ENCODE measurements at regions not wholly inside any gene's neighbourhood (a gene's known extent, or its start where the extent isn't known, plus 50 kb on each side); places are given as distances from the start of the nearest gene placed in this dataset.

DNA sequence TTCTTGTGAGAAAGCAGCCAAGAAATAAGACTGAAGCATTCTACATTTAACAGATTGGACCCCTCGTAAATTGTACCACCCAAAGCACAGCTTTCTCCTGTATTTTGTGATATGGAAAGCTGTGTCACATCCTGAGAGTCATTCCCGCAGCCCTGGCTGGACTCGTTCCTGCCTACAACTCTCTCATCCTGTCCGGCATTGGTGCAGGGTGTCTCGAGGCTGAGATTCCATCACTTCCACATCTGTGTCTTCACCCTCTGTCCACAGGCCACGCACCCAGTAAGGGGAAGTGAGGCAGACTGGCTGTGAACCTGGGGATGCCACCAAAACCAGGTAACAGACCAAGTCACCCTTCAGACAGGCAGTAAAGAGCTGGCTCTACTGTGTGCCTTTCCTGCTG is 146.2 kb upstream of the KLF6 start:
- Mint-ChIP-seq H3K27me3 (ENCODE audit: low read depth) (no peaks in the 10 kb centered on the region), H3K9me3 (no peaks in the 10 kb centered on the region), H3K4me3 (no peak overlapping the region), H3K4me1 (0 out of 2 replicates have a peak, but pooled peaks cover 5% of the 10 kb centered on the region), H3K36me3 (no peaks in the 10 kb centered on the region), H3K27ac (no peak overlapping the region)
- ChIA-PET CTCF (no interaction called here), POLR2A (no interaction called here)
- ATAC-seq (no peak), DNase-seq (ENCODE audit: low spot score) (no peak)
- TF ChIP-seq, protein P1, sequence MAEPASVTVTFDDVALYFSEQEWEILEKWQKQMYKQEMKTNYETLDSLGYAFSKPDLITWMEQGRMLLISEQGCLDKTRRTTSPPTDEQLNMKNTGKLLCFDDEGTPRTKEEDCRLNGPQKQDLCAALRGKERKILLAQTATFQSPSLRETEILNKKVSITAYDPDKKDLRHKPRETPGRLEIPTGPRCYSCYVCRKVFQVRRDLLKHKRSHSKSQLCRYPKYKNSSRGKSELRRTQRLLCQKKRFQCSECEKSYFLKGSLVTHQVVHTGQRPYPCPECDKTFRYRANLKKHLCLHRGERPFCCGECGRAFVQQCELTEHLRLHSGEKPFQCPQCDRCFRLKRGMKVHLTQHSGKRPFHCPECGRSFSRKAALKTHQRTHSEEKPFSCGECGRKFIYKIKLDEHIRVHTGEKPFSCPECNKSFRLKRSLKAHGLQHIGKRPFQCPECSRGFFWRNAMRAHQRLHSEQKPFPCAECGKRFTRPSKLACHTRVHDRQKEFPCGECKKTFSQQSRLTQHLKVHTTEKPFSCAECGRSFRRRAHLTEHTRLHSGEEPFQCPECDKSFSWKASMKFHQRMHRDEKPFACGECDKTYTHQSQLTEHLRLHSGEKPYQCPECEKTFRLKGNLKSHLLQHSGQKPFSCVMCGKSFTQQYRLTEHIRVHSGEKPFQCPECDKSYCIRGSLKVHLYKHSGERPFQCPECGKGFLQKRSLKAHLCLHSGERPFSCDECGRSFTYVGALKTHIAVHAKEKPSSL (CRISPR knock-in tag; conservative IDR thresholded peaks at IDR 0.05) = no peak
- TF ChIP-seq, protein P2, sequence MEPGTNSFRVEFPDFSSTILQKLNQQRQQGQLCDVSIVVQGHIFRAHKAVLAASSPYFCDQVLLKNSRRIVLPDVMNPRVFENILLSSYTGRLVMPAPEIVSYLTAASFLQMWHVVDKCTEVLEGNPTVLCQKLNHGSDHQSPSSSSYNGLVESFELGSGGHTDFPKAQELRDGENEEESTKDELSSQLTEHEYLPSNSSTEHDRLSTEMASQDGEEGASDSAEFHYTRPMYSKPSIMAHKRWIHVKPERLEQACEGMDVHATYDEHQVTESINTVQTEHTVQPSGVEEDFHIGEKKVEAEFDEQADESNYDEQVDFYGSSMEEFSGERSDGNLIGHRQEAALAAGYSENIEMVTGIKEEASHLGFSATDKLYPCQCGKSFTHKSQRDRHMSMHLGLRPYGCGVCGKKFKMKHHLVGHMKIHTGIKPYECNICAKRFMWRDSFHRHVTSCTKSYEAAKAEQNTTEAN (CRISPR knock-in tag; IDR thresholded peaks at IDR 0.05) = no peak
- TF ChIP-seq, protein P3, sequence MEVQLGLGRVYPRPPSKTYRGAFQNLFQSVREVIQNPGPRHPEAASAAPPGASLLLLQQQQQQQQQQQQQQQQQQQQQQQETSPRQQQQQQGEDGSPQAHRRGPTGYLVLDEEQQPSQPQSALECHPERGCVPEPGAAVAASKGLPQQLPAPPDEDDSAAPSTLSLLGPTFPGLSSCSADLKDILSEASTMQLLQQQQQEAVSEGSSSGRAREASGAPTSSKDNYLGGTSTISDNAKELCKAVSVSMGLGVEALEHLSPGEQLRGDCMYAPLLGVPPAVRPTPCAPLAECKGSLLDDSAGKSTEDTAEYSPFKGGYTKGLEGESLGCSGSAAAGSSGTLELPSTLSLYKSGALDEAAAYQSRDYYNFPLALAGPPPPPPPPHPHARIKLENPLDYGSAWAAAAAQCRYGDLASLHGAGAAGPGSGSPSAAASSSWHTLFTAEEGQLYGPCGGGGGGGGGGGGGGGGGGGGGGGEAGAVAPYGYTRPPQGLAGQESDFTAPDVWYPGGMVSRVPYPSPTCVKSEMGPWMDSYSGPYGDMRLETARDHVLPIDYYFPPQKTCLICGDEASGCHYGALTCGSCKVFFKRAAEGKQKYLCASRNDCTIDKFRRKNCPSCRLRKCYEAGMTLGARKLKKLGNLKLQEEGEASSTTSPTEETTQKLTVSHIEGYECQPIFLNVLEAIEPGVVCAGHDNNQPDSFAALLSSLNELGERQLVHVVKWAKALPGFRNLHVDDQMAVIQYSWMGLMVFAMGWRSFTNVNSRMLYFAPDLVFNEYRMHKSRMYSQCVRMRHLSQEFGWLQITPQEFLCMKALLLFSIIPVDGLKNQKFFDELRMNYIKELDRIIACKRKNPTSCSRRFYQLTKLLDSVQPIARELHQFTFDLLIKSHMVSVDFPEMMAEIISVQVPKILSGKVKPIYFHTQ (CRISPR knock-in tag; IDR thresholded peaks at IDR 0.05) = no peak
- TF ChIP-seq ZNF232 (CRISPR knock-in tag; IDR thresholded peaks at IDR 0.05) (no peak), FOXJ3 (CRISPR knock-in tag; IDR thresholded peaks at IDR 0.05; ENCODE audit: borderline replicate concordance) (no peak), ZNF396 (CRISPR knock-in tag; IDR thresholded peaks at IDR 0.05; ENCODE audit: borderline replicate concordance) (no peak), ZNF219 (CRISPR knock-in tag; IDR thresholded peaks at IDR 0.05; ENCODE audit: borderline replicate concordance) (no peak), GRHL2 (CRISPR knock-in tag; IDR thresholded peaks at IDR 0.05; ENCODE audit: insufficient replicate concordance, severe bottlenecking) (no peak)
- TF ChIP-seq, protein P4, sequence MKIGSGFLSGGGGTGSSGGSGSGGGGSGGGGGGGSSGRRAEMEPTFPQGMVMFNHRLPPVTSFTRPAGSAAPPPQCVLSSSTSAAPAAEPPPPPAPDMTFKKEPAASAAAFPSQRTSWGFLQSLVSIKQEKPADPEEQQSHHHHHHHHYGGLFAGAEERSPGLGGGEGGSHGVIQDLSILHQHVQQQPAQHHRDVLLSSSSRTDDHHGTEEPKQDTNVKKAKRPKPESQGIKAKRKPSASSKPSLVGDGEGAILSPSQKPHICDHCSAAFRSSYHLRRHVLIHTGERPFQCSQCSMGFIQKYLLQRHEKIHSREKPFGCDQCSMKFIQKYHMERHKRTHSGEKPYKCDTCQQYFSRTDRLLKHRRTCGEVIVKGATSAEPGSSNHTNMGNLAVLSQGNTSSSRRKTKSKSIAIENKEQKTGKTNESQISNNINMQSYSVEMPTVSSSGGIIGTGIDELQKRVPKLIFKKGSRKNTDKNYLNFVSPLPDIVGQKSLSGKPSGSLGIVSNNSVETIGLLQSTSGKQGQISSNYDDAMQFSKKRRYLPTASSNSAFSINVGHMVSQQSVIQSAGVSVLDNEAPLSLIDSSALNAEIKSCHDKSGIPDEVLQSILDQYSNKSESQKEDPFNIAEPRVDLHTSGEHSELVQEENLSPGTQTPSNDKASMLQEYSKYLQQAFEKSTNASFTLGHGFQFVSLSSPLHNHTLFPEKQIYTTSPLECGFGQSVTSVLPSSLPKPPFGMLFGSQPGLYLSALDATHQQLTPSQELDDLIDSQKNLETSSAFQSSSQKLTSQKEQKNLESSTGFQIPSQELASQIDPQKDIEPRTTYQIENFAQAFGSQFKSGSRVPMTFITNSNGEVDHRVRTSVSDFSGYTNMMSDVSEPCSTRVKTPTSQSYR (CRISPR knock-in tag; IDR thresholded peaks at IDR 0.05) = no peak
- TF ChIP-seq, protein P5, sequence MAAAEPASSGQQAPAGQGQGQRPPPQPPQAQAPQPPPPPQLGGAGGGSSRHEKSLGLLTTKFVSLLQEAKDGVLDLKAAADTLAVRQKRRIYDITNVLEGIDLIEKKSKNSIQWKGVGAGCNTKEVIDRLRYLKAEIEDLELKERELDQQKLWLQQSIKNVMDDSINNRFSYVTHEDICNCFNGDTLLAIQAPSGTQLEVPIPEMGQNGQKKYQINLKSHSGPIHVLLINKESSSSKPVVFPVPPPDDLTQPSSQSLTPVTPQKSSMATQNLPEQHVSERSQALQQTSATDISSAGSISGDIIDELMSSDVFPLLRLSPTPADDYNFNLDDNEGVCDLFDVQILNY (CRISPR knock-in tag; IDR thresholded peaks at IDR 0.05) = no peak

DNA sequence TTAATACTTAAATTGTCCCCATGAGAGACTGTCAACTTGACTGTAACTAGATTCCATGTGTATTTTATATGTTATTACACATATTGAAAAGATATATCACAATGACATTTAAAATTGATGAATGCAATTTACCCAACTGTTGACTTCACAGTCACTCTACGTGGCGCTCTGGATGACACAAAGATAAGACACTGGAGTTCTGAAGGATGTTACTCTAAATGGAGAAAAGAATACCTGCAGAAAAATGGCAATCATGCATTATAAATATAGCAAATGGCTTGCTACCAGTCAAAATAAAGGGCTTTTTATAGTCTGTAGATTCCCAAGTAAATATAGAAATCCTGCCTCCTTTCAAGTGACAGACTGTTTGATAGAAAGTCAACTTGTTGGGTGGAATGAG is 143.6 kb upstream of the KLF6 start:
- CTCF ChIA-PET = no interaction called here
- Mint-ChIP-seq H3K9me3 (no peaks in the 10 kb centered on the region), H3K27ac (no peak overlapping the region), H3K36me3 (no peaks in the 10 kb centered on the region), H3K27me3 (ENCODE audit: low read depth) (no peaks in the 10 kb centered on the region), H3K4me3 (no peak overlapping the region), H3K4me1 (no peaks in the 10 kb centered on the region)
- TF ChIP-seq NR2C2 (CRISPR knock-in tag; IDR thresholded peaks at IDR 0.05) (no peak), JUN (CRISPR knock-in tag; IDR thresholded peaks at IDR 0.05) (no peak), ZNF121 (CRISPR knock-in tag; IDR thresholded peaks at IDR 0.05) (no peak), NR1H2 (CRISPR knock-in tag; IDR thresholded peaks at IDR 0.05) (no peak), ZNF416 (CRISPR knock-in tag; IDR thresholded peaks at IDR 0.05) (no peak), GTF2I (CRISPR knock-in tag; conservative IDR thresholded peaks at IDR 0.05) (no peak)
- TF ChIP-seq, protein P6, sequence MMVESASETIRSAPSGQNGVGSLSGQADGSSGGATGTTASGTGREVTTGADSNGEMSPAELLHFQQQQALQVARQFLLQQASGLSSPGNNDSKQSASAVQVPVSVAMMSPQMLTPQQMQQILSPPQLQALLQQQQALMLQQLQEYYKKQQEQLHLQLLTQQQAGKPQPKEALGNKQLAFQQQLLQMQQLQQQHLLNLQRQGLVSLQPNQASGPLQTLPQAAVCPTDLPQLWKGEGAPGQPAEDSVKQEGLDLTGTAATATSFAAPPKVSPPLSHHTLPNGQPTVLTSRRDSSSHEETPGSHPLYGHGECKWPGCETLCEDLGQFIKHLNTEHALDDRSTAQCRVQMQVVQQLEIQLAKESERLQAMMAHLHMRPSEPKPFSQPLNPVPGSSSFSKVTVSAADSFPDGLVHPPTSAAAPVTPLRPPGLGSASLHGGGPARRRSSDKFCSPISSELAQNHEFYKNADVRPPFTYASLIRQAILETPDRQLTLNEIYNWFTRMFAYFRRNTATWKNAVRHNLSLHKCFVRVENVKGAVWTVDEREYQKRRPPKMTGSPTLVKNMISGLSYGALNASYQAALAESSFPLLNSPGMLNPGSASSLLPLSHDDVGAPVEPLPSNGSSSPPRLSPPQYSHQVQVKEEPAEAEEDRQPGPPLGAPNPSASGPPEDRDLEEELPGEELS (CRISPR knock-in tag; IDR thresholded peaks at IDR 0.05) = no peak
- TF ChIP-seq, protein P7, sequence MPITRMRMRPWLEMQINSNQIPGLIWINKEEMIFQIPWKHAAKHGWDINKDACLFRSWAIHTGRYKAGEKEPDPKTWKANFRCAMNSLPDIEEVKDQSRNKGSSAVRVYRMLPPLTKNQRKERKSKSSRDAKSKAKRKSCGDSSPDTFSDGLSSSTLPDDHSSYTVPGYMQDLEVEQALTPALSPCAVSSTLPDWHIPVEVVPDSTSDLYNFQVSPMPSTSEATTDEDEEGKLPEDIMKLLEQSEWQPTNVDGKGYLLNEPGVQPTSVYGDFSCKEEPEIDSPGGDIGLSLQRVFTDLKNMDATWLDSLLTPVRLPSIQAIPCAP (CRISPR knock-in tag; IDR thresholded peaks at IDR 0.05) = no peak
- no peak for ATAC-seq
- DNase-seq (ENCODE audit: low spot score) = no peak
- POLR2A ChIA-PET = no interaction called here
